HG02852 (cell line): ENCODE measurements at regions not wholly inside any gene's neighbourhood (a gene's known extent, or its start where the extent isn't known, plus 50 kb on each side); places are given as distances from the start of the nearest gene placed in this dataset.
"Not testable (repeated sequence)": the region's sequence is repeated elsewhere in the genome, so short reads cannot be mapped to it uniquely, and the experiment has no call there.

Source experiments
- ATAC-seq: cut with Tn5 transposase; IDR thresholded peaks from one replicate; pipeline ENCODE4 v1.9.1; 2021; ENCODE audit warnings: mild to moderate bottlenecking, moderate library complexity; ENCODE audit not compliant: unreplicated experiment

DNA sequence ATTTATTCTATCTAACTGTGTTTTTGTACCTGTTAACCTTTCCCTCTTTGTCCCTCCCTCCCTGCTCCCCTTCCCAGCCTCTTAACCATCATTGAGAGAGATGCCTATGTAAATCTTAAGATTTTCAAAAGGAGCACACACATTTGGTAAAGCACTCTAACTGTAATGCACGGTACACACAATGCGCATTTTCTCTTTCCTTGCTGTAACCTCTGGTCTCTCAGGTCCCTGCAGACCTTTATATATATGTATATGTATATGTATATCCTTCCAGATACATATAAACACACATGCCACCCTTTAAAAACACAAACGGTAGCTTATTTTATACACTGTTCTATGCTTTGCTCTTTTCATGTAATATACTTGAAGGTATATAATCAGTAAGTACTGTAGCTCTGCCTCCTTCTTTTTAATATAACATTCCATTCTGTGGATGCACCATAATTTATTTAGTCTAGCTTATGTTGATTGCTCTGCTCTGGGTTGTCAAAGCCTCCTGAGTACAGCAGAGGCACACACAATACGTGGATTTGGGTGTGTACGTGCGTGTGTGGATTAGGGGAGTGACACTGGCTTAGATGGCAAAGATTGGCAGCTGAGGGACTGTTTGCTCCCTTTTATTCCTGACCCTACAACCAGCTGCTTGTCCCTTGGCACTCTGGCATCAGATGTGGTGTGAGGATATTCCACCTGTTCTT is 118.4 kb upstream of the PTPN20 start:
- not testable (repeated sequence) for ATAC-seq

DNA sequence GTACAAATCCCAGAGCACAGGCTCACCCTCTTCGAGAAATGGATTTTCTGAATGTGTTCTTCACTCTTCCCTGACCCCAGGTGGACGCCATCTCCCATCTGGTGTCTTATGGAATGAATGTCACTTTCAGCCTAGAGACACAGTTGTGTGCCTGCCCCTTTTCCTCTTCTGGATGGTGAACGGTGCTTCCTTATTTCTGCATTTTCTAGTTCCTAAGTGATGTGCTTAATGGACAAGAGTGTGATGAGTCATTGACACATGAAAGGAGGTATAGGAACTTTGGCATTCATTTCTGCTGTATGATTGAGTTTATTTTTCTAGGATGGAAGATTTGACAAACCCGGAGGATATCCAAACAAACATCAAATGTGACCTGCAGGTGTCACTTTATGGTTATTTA is 114.9 kb upstream of the PTPN20 start:
- ATAC-seq: not testable (repeated sequence)

DNA sequence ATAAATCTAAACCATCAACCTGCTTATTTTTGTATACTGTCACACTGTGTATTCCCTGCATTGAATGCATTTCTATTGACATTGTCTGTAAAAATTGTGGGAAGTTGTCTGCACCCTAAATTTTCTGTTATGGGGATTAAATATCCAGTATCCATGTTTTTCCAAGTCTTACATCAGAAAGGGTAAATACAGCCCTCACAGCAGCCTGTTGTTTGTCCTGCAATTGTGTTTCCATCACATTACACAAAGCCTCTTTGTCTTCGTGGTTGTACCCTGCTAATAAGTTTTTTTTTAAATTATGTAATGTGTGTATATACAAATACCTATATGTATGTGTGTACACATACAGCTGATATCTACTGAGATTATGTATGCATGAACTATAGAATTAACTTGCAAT is 109.2 kb upstream of the PTPN20 start:
- ATAC-seq: not testable (repeated sequence)

DNA sequence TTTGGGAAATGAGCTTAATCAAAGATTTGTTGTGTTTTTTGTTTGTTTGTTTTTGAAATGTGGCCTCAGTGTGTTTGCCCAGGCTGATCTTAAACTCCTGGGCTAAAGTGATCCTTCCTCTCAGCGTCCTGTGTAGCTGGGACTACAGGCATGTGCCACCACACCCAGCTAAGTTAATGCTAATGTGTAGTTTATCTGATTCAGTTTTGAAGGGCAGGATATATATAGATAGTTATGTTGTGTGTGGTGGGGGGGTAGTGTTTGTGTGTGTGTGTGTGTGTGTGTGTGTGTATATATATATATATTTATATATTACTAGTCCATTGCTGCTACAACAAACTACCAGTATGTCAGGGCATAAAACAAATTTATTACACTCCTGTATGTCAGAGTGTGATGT is 108.1 kb upstream of the PTPN20 start:
- ATAC-seq: not testable (repeated sequence)

DNA sequence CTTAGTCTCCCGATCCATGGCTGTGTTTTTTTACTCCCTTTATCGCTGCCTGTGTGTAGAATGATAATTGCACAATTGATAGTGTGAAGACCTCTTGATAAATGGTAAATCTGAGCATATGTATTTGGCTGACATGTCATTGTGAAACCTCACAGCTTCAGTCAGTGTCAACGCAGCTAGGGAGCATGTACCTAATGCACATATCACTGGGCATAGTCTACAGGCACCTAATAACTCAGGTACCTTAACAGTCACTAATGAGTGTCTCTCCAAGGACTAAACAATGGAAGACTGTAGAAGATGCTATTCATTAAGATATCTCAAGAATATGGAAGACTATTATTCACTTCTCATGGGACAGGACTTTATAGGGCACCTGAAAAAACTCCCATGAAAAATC is 101.0 kb upstream of the PTPN20 start:
- not testable (repeated sequence) for ATAC-seq

DNA sequence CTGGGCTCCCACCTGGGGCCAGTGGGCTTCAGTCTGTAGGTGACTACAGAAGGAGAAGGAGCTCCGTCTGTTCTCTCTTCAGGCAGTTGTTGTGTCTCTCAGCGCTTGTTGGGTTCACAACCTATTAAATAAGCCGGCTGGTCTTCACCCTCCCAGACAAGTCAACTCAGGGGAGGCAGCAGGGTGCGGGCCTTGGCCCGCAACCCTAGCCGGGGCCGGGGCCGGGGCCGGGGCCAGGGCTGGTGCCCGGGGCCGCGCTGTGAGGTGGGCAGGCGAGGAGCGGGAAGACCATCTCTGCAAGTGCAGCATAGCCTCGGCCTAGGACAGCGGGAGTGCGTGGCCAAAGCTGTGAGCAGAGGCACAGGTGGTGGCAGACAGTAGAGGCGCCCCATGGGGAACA is 95.1 kb upstream of the PTPN20 start:
- not testable (repeated sequence) for ATAC-seq

DNA sequence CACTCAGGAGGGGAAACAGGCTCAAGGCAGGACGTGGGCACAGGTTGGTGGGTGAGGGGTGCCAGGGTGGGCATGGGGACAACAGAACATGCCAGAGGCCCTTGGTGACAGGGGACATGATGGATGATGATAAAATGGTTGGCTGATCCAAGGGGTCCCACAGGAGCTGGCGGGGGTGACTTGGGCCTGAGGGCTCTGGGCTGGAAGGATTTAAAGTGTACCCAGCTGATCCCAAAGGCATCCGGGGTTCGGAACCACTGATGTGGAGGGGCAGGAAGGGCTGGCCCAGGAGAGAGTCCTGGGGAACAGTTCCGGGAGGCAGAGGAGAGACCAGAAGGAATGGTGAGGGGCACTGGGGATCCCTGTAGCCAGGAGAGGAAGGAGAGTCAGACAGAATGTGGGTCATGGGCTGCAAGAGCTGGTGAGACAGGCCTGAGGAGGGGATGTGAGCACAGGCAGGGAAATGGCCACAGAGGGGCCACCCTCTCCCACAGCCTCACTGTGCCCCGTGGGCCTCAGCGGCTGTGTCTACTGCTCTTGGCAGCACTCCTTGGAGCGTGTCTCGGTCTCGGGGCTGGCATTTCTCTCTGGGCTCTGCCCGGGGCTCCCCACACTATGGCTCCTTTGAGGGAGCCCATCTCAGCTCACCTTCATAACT is 70.7 kb upstream of the PTPN20 start:
- ATAC-seq: not testable (repeated sequence)

DNA sequence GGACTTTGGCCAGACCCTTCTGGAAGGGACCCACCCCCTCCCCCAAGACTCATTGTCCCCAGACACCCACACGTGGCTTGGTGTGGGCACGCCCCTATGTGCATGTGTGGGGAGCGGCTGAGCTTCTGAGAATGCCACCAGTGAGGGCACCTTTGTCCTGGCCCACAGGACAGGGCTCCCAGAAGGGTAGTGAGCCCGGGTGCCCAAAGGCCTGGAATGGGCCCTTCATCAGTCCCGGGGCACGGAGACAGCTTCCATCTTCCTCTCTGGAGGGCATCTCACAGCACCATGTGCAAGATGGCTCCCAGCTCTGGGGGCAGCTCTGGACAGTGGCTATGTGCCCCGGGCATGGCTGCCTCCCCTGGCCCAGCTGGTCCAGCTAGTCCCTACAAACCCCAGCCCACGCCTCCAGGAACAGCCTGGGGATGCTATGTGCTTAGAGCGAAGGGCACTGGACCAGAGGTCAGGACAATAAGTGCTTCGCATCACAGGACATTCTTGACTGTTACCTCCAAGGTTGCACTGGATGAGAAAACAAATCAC is 70.1 kb upstream of the PTPN20 start:
- not testable (repeated sequence) for ATAC-seq

DNA sequence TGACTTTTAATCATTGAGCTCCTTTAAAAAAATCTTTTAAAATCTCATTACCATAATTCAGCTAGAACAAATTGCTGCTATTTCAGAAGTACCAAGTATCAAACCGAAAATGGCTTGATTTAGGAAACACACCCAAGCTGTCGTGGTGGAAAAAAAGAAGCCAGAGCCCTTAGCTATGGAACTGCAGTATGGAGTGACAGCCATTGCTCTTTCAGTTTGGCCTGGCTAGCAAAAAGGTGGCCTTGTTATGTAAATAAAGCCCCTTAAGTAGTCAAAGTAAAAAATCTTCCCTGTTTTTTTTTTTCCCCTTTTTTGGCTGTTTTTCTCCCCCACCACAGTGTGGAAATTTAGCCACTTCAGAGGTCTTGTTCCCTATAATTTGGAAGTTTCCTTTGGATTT is 66.0 kb upstream of the PTPN20 start:
- ATAC-seq: not testable (repeated sequence)

DNA sequence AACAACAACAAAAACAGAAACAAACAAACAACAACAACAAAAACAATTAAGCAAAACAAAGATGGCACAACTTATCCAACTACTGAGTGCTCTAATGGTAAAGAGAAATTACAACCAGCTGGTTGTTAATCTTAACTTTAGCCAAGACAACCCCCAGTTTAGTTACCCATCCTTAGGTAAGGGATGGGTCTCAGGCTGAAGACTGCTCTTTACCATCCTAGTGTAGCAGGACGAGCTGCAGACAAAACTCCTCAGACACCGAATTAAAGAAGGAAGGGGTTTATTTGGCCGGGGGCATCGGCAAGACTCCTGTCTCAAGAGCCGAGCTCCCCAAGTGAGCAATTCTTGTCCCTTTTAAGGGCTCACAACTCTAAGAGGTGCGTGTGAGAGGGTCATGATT is 65.6 kb upstream of the PTPN20 start:
- ATAC-seq: not testable (repeated sequence)

DNA sequence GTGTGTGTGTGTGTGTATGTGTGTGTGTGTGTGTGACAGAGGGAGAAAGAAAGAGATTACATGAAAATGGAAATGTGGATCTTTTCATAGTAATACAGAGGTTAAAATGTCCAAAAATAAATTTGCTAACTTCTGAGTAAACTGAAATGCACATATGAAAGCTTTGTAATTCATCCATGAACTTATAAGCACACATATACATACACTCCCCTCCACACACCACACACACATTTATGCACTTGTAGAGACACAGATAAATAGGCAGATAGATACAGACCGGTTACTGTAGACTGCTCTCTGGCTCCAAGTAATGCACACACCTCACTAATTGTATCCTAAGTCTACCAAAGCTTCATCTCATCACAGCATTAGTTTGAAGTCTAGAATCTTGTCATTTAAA is 50.5 kb upstream of the PTPN20 start:
- ATAC-seq: not testable (repeated sequence)
